ENCODE measurements at regions not wholly inside any gene's neighbourhood (a gene's known extent, or its start where the extent isn't known, plus 50 kb on each side); places are given as distances from the start of the nearest gene placed in this dataset.

DNA sequence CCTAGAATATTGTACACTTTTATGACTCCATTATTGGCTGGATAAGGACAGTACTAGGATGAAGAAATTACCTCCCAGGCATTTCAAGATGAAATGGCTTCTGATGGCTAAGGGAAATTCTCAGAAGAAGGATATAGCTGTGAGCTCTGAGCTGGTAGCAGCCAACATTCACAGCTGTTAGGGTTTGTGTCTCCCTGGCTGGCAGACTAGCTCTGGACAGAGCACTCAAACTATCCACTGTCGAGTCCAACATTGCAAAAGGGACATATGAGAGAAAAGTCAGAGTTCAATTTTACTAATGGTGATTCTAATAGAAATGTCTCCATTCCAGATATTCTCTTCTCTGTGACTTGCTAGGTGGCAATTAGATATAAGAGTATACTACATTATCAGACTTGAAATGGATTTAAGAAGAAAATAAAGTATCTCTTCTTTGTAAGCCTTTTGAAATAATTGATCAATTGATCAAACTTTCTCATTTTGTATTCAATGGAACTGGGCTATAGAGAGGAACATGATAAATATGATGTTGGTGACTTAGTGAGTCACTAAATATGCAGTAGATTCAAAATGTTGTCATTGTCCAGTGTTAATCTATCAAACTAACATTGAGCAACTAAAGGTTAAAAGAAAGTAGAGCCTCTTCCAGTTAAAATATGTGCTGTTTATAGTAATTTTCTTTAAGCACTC is 1920.3 kb downstream of the SUCLG1 start:
- no peaks in the 10 kb centered on the region for H3K27me3 ChIP-seq
- H3K9me3 ChIP-seq (replicated peaks) = no peaks in the 10 kb centered on the region
- H3K36me3 ChIP-seq = no peaks in the 10 kb centered on the region
- H3K27ac ChIP-seq = no peak overlapping the region
- no peaks in the 10 kb centered on the region for H3K4me1 ChIP-seq
- H3K4me3 ChIP-seq = no peak overlapping the region
- DNase-seq = no peak

DNA sequence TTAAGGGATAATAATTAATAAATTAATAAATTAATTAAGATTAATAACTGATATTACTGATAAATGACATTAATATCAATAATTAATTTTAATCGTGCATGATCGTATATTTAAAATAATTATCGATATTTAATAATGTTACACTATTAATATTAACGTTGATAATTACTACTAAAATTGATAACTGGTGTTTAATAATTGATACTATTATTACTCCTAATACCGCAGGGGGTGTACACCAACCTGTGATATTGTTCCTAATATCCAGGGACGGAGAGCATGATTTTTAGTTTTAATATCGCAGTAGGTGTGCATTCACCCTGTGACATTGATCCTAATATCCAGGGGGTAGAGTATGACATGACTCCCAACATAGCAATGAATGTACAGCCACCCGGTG is 1930.8 kb downstream of the SUCLG1 start:
- no peaks in the 10 kb centered on the region for H3K9me3 ChIP-seq (replicated peaks)
- H3K4me3 ChIP-seq = no peak overlapping the region
- no peak overlapping the region for H3K27ac ChIP-seq
- no peaks in the 10 kb centered on the region for H3K4me1 ChIP-seq
- H3K36me3 ChIP-seq = no peaks in the 10 kb centered on the region
- no peak for DNase-seq
- H3K27me3 ChIP-seq = peaks cover 7% of the 10 kb centered on the region; the same call in 1 of the 2 replicates

DNA sequence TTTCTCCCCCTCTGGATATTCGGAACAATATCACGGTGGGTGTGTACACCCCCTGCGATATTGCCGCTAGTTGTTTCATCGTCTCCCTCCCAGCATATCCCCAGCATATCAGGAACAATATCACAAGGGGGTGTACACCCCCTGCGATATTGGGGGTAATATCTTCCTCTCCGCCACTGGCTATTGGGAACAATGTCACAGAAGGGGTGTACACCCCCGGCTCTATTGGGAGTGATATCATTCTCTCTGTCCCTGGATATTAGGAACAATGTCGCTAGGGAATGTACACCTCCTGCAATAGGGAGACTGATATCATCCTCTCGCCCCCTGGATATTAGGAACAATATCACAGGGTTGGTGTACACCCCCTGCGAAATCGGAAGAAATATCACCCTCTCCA is 1932.0 kb downstream of the SUCLG1 start:
- H3K27me3 ChIP-seq = peaks cover 7% of the 10 kb centered on the region; the same call in 1 of the 2 replicates
- no peaks in the 10 kb centered on the region for H3K9me3 ChIP-seq (replicated peaks)
- no peaks in the 10 kb centered on the region for H3K36me3 ChIP-seq
- DNase-seq = no peak
- no peaks in the 10 kb centered on the region for H3K4me1 ChIP-seq
- no peak overlapping the region for H3K4me3 ChIP-seq
- no peak overlapping the region for H3K27ac ChIP-seq

DNA sequence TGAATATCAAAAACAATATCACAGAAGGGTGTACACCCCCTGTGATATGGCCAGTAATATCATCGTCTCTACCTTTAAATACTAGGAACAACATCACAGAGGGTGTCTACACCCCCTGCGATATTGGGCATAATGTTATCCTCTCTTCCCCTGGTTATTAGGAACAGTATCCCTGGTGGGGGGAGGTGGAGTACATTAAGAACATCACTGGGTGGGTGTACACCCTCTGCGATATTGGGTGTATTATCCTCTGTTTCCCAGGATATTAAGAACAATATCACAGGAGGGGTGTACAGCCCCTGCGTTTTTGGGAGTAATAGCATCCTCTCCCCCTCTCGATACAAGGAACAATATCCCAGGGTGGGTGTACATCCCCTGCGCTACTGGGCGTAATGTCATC is 1932.8 kb downstream of the SUCLG1 start:
- Histone ChIP-seq H3K4me3 (no peak overlapping the region), H3K9me3 (replicated peaks) (no peaks in the 10 kb centered on the region), H3K27me3 (peaks cover 7% of the 10 kb centered on the region; the same call in 1 of the 2 replicates), H3K4me1 (no peaks in the 10 kb centered on the region), H3K27ac (no peak overlapping the region), H3K36me3 (no peaks in the 10 kb centered on the region)
- DNase-seq = no peak

DNA sequence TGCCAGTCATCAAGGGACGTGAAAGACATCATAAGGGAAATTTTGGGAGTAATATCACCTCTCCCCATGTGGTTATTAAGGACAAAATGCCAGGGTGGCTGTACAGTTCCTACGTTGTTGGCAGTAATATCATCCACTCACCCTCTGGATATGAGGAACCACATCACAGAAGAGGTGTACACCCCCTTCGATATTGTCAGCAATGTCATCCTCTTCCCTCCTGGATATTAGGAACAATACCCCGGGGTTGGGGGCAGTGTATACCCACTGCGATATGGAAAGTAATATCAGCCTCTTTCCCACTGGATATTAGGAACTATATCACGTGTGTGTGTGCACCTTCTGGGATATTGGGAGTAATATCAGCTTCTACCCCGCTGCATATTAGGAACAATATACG is 1933.3 kb downstream of the SUCLG1 start:
- no peak overlapping the region for H3K4me3 ChIP-seq
- peaks cover 7% of the 10 kb centered on the region; the same call in 1 of the 2 replicates for H3K27me3 ChIP-seq
- no peaks in the 10 kb centered on the region for H3K4me1 ChIP-seq
- H3K27ac ChIP-seq = no peak overlapping the region
- H3K36me3 ChIP-seq = no peaks in the 10 kb centered on the region
- DNase-seq = no peak
- H3K9me3 ChIP-seq (replicated peaks) = no peaks in the 10 kb centered on the region

DNA sequence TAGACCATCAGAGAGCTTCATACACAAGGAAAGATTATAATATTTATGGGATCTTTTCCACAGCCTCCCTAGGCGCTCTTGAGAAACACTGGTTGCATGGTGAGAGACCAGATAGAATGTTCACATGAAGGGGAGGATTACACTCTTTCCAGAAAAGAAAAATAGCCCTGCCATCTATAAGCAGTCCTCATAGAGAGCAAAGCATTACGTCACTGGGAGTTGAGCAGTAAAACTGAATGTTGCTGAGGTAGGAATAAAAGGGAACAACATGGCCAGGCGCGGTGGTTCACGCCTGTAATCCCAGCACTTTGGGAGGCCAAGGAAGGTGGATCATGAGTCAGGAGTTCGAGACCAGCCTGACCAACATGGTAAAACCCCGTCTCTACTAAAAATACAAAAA is 1934.3 kb downstream of the SUCLG1 start:
- H3K27me3 ChIP-seq = peaks cover 7% of the 10 kb centered on the region; the same call in 1 of the 2 replicates
- H3K4me3 ChIP-seq = no peak overlapping the region
- no peaks in the 10 kb centered on the region for H3K36me3 ChIP-seq
- no peaks in the 10 kb centered on the region for H3K4me1 ChIP-seq
- H3K9me3 ChIP-seq (replicated peaks) = no peaks in the 10 kb centered on the region
- no peak overlapping the region for H3K27ac ChIP-seq
- DNase-seq = no peak

DNA sequence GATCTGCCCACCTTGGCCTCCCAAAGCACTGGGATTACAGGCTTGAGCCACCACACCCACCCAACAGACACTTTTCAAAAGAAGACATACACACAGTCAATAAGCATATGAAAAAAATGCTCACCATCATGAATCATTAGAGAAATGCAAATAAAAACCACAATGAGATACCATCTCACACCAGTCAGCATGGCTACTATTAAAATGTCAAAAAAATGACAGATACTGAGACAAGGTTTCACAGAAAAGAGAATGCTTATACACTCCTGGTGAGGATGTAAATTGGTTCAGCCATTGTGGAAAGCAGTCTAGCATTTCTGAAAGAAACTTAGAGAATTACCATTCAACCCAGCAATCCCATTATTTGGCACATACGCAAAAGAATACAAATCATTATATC is 1947.2 kb downstream of the SUCLG1 start:
- no peaks in the 10 kb centered on the region for H3K9me3 ChIP-seq (replicated peaks)
- no peaks in the 10 kb centered on the region for H3K36me3 ChIP-seq
- no peak for DNase-seq
- no peak overlapping the region for H3K27ac ChIP-seq
- no peaks in the 10 kb centered on the region for H3K4me1 ChIP-seq
- no peaks in the 10 kb centered on the region for H3K27me3 ChIP-seq
- H3K4me3 ChIP-seq = no peak overlapping the region

DNA sequence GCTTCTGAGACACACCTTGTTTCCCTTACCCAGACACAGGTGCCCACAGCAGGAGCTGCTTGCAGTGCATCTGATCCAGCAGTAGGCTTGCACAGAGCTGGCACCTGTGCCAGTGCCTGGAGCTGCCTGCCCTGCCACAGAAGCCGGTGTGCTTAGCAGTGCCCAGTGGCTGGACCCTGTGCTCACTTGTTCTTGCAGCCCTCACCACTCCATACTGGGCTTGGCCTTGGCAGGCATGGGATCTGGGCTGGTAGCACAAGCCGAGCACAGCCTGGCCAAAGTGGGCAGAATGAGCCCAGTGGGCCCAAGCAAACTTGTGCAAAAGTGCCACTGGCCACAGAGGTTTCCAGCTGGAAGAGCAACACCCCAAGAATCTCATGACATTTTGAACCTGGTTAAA is 1950.4 kb downstream of the SUCLG1 start:
- no peak overlapping the region for H3K27ac ChIP-seq
- no peaks in the 10 kb centered on the region for H3K36me3 ChIP-seq
- no peaks in the 10 kb centered on the region for H3K9me3 ChIP-seq (replicated peaks)
- no peaks in the 10 kb centered on the region for H3K4me1 ChIP-seq
- no peak for DNase-seq
- no peak overlapping the region for H3K4me3 ChIP-seq
- H3K27me3 ChIP-seq = no peaks in the 10 kb centered on the region

DNA sequence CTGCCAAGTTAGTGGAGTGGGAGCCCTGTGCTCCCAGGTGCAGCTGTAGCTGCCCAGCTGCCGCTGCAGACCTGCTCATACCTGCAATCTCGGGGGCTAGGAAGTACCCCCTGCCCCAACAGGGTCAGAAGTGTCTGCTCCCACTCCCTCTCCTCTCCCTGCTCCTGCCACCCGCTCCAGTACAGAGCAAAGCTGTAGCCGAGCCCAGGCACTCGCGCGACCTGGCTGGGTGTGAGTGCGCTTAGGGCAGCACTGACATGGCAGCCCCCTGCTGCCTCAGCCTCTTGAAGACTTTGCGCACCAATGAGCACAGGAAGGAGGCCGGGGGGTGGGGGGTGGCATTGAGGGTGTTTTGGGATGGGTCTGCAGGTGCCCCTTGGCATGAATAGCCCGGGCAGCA is 1951.4 kb downstream of the SUCLG1 start:
- Histone ChIP-seq H3K4me3 (no peak overlapping the region), H3K9me3 (replicated peaks) (no peaks in the 10 kb centered on the region), H3K4me1 (no peaks in the 10 kb centered on the region), H3K27ac (no peak overlapping the region), H3K36me3 (no peaks in the 10 kb centered on the region), H3K27me3 (no peaks in the 10 kb centered on the region)
- DNase-seq = no peak

DNA sequence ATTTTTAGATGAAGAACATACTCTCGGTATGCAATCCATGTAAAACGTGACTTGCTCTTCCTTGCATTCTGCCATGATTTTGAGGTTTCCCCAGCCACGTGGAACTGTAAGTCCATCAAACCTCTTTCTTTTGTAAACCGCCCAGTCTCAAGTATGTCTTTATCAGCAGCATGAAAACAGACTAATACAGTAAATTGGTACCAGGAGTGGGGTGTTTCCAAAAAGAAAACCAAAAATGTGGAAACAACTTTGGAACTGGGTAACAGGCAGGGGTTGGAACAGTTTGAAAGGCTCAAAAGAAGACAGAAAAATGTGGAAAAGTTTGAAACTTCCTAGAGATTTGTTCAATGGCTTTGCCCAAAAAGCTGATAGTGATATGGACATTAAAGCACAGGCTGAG is 1957.9 kb downstream of the SUCLG1 start:
- Histone ChIP-seq H3K4me1 (no peaks in the 10 kb centered on the region), H3K27ac (no peak overlapping the region), H3K27me3 (no peaks in the 10 kb centered on the region), H3K36me3 (no peaks in the 10 kb centered on the region), H3K4me3 (no peak overlapping the region), H3K9me3 (replicated peaks) (no peaks in the 10 kb centered on the region)
- no peak for DNase-seq

DNA sequence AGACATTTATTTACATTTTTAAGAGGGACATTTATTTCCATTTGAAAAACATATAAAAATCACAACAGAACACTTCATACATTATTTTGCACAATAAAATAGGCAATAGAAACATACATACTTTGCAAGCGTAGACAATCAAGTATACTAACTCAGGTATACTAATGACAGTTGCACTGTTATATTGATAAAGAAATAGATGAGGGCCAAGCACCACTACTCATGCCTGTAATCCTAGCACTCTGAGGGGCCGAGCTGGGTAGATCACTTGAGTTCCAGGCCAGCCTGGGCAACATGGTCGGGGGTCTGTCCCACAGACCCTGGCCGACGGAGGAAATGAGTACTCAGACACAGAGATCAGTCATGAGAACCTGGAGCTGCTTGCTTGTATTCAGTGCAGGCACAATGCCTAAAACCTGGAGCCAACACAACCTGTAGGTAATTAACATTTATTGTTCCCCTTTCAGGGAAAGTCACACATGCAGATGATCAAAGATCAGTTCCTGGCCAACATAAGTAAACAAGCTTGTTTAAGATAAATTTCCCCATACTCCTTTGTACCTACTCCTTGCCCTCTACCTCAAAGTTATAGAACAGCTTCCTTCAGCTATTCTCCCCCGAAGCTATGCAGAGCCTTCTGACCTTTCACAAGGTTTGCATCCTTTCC is 1960.2 kb downstream of the SUCLG1 start:
- Histone ChIP-seq H3K27ac (no peak overlapping the region), H3K4me1 (no peaks in the 10 kb centered on the region), H3K36me3 (no peaks in the 10 kb centered on the region), H3K4me3 (no peak overlapping the region), H3K9me3 (replicated peaks) (no peaks in the 10 kb centered on the region), H3K27me3 (no peaks in the 10 kb centered on the region)
- no peak for DNase-seq

DNA sequence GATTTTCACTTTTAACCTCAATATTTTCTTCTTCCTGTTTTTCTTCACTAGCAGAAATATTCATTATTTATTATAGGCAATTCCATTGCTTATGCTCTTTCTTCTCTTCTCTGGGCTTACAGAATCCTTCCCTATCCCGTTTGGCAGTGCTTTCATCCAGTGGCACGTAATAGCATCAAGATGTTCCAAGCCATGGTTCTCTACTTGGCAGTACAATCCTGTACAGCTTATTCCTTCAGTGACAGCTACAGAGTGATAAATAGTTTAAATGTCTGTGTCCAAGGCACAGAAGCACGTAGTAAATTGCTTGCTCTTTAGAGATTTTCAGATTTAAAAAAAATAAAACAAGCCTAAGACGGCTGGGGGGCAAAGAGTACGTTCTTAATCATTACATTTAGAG is 1964.3 kb downstream of the SUCLG1 start:
- H3K4me3 ChIP-seq = no peak overlapping the region
- H3K27ac ChIP-seq = no peak overlapping the region
- DNase-seq = no peak
- H3K36me3 ChIP-seq = no peaks in the 10 kb centered on the region
- no peaks in the 10 kb centered on the region for H3K4me1 ChIP-seq
- H3K27me3 ChIP-seq = no peaks in the 10 kb centered on the region
- no peaks in the 10 kb centered on the region for H3K9me3 ChIP-seq (replicated peaks)

DNA sequence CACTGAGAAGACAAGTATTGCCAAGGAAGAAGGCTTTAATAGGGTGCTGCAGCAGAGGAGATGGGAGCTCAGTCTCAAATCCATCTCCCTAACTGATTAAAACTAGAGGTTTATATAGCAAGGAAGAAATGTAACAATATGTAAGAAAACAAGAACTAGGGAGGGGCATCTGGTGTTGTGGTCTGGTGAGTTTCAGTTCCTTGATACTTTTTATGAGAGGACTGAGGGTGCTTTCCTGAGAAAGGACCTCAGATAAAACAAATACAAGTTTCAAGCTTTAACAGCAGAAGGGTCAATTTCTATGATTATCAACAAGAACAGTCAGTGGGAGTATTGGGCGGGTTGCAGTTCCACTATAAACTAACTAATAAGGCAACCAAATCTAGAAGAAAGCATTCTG is 1967.5 kb downstream of the SUCLG1 start:
- Histone ChIP-seq H3K36me3 (no peaks in the 10 kb centered on the region), H3K27ac (no peak overlapping the region), H3K27me3 (no peaks in the 10 kb centered on the region), H3K4me1 (no peaks in the 10 kb centered on the region), H3K4me3 (no peak overlapping the region), H3K9me3 (replicated peaks) (no peaks in the 10 kb centered on the region)
- DNase-seq = no peak

DNA sequence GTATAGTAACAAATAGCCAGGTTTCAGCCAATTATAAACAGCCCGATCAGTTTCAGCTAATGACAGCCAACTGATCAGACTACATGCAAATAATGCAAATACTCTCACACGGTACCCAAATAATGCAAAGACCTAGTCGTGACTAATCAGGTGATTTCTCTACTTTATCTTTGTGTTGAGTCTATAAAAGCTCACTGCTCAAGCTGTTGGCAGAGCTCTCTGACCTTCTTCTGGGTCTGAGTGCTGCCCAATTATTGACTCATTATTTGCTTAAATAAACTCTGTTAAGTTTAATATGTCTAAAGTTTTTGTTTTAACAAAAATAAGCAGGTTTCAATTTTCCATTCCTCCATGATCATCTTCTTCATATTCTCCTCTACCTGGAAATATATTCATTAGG is 1971.7 kb downstream of the SUCLG1 start:
- Histone ChIP-seq H3K9me3 (replicated peaks) (no peaks in the 10 kb centered on the region; the same call in 1 of the 2 replicates), H3K36me3 (no peaks in the 10 kb centered on the region), H3K4me1 (no peaks in the 10 kb centered on the region), H3K27me3 (0 out of 2 replicates have a peak, but pooled peaks cover 3% of the 10 kb centered on the region), H3K27ac (no peak overlapping the region), H3K4me3 (no peak overlapping the region)
- DNase-seq = no peak

DNA sequence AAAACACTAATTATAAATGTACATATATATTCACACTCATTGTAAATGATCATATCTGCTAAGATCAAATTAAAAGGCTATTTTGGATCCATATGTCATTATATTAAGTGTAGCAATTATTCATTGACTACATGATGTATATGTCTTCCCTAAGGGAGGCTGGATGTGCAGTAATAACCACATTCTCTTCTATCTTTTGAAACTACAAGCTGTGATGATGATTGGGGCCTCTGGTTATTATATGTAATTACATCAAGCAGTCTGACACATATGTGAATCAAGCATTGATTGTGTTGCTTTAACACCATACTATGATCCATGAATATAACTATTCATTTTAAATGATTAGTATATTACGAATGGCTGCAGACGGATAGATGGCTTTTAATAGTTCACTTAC is 1973.4 kb downstream of the SUCLG1 start:
- no peaks in the 10 kb centered on the region for H3K36me3 ChIP-seq
- H3K27ac ChIP-seq = no peak overlapping the region
- H3K27me3 ChIP-seq = 0 out of 2 replicates have a peak, but pooled peaks cover 3% of the 10 kb centered on the region
- no peaks in the 10 kb centered on the region; the same call in 1 of the 2 replicates for H3K9me3 ChIP-seq (replicated peaks)
- H3K4me3 ChIP-seq = no peak overlapping the region
- H3K4me1 ChIP-seq = no peaks in the 10 kb centered on the region
- DNase-seq = no peak

DNA sequence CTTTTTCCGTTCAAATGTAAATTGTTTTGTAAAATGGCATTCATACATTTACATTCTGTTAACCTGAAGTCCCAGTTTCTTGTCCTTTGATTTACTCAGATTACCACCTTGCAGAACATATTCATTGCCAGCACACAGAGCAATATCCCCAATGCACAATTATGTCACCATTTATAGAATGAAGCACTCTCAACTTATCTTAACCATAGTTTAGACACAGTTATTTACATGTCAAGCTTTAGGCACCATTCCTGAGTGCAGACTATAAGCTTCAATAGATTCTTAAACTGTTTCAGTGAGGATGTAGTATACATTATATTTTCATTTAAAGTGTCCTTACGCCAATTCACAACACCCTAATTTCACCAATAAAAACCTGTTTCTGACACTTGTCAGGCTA is 1977.9 kb downstream of the SUCLG1 start:
- Histone ChIP-seq H3K4me3 (no peak overlapping the region), H3K27me3 (0 out of 2 replicates have a peak, but pooled peaks cover 2% of the 10 kb centered on the region), H3K4me1 (no peaks in the 10 kb centered on the region), H3K27ac (no peak overlapping the region), H3K36me3 (no peaks in the 10 kb centered on the region), H3K9me3 (replicated peaks) (no peaks in the 10 kb centered on the region; the same call in 1 of the 2 replicates)
- DNase-seq = no peak
